Bronchial epithelial cell (primary cell): ENCODE measurements at regions not wholly inside any gene's neighbourhood (a gene's known extent, or its start where the extent isn't known, plus 50 kb on each side); places are given as distances from the start of the nearest gene placed in this dataset.

Source experiments
- DNase-seq: peaks from one replicate; pipeline ENCODE4 v3.0.0-alpha.2; 2010; ENCODE audit warnings: low read depth
- FAIRE-seq: peaks from 2 replicates; lab custom pipeline; 2011; peaks lifted over from hg19 to GRCh38; lab: Jason Lieb, UNC
- H3K27me3 ChIP-seq: 2 replicates; pipeline ENCODE4 v1.5.1; 2011; ENCODE audit warnings: low read length; ENCODE audit not compliant: control insufficient read depth, insufficient read depth
- H3K36me3 ChIP-seq: 2 replicates; pipeline ENCODE4 v1.5.1; 2011; ENCODE audit warnings: low read length; ENCODE audit not compliant: control insufficient read depth, insufficient read depth
- H3K4me3 ChIP-seq: 2 replicates; pipeline ENCODE4 v1.5.1; 2011; ENCODE audit warnings: mild to moderate bottlenecking, low read depth, low read length, control low read depth
- CTCF ChIP-seq: IDR thresholded peaks from 2 replicates; pipeline ENCODE4 v1.5.1; 2011; ENCODE audit warnings: mild to moderate bottlenecking, moderate library complexity, low read length, control low read depth, inconsistent platforms; ENCODE audit not compliant: insufficient read depth, severe bottlenecking

GRCh38 chr13:36612230-36612629 lies 61.6 kb upstream of the SERTM1 start:
- no peaks in the 10 kb centered on the region for H3K36me3 ChIP-seq
- no peak overlapping the region for H3K4me3 ChIP-seq
- FAIRE-seq = no peak

GRCh38 chr13:36616706-36617105 lies 57.1 kb upstream of the SERTM1 start:
- Histone ChIP-seq H3K4me3 (no peak overlapping the region), H3K36me3 (no peaks in the 10 kb centered on the region), H3K27me3 (no peaks in the 10 kb centered on the region)
- DNase-seq (no peak), FAIRE-seq (no peak)
- TF ChIP-seq CTCF = no peak

More at GRCh38 chr13:36612230-36612629, 61.6 kb upstream of the SERTM1 start:
- no peaks in the 10 kb centered on the region for H3K27me3 ChIP-seq
- no peak for TF ChIP-seq CTCF
- DNase-seq = no peak

GRCh38 chr13:36619535-36619934 lies 54.3 kb upstream of the SERTM1 start:
- FAIRE-seq = no peak

More at GRCh38 chr13:36619535-36619934, 54.3 kb upstream of the SERTM1 start:
- Histone ChIP-seq H3K36me3 (no peaks in the 10 kb centered on the region), H3K27me3 (no peaks in the 10 kb centered on the region), H3K4me3 (no peak overlapping the region)
- DNase-seq = no peak
- TF ChIP-seq CTCF = no peak
